ENCODE measurements at regions not wholly inside any gene's neighbourhood (a gene's known extent, or its start where the extent isn't known, plus 50 kb on each side); places are given as distances from the start of the nearest gene placed in this dataset.

DNA sequence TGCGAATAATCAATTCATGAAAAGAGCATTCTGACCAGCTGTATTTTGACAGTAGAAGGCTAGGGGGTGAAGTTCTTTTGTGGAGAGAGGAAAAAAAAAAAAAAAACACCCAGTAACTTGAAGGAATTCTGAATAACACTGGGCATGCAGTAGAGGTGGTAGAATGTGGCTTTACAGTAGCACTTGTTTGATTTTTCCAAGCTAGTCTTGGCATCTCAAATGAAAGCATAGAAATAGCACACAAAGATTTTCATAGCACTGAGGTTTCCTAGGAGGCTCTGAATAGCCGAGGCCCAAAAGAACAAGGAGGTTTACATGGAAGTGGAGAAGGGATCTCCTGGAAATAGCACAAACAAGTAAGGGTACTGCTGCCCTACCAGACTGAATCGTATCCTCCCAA is 470.2 kb upstream of the CDH20 start:
- no peak overlapping the region for H4K91ac ChIP-seq (ENCODE audit: insufficient read length, low read depth, low read length)
- no peaks in the 10 kb centered on the region for H3K79me2 ChIP-seq (ENCODE audit: insufficient read depth, low read length)
- no peak overlapping the region for H2BK12ac ChIP-seq (ENCODE audit: insufficient read length, low read depth, low read length)
- no peaks in the 10 kb centered on the region for H3K9me3 Mint-ChIP-seq
- no peak overlapping the region for H3K27ac Mint-ChIP-seq
- H3K4me3 Mint-ChIP-seq, result no peak overlapping the region
- H2BK15ac ChIP-seq (ENCODE audit: low read depth, low read length), result no peak overlapping the region
- H2BK5ac ChIP-seq (ENCODE audit: insufficient read length, low read length), result no peak overlapping the region
- H3K36me3 Mint-ChIP-seq (ENCODE audit: insufficient read depth in 1 of 3, low read depth in 3 of 3), result no peaks in the 10 kb centered on the region
- H3K4me2 ChIP-seq (ENCODE audit: insufficient read depth, insufficient read length, low read length), result no peak overlapping the region
- no peak overlapping the region for H3T11ph ChIP-seq (ENCODE audit: low read length)
- no peaks in the 10 kb centered on the region for H3K23me2 ChIP-seq (ENCODE audit: insufficient read length, low read depth, low read length, poor library complexity, severe bottlenecking)
- no peaks in the 10 kb centered on the region for H3K27me3 ChIP-seq (ENCODE audit: insufficient read depth, low read length)
- H2AFZ ChIP-seq (ENCODE audit: low read length), result no peak overlapping the region
- DNase-seq, result no peak
- H3K4ac ChIP-seq (ENCODE audit: low read depth, low read length), result no peak overlapping the region
- no peaks in the 10 kb centered on the region for H3K79me1 ChIP-seq (ENCODE audit: insufficient read depth, low read depth, low read length, poor library complexity, severe bottlenecking)
- no peak overlapping the region for H3K14ac ChIP-seq (ENCODE audit: insufficient read depth, low read length)
- no peak overlapping the region for H4K5ac ChIP-seq (ENCODE audit: insufficient read length, low read depth, low read length)
- no peaks in the 10 kb centered on the region for H3K27me3 Mint-ChIP-seq (ENCODE audit: low read depth)
- H2BK120ac ChIP-seq (ENCODE audit: low read depth, low read length, poor library complexity, severe bottlenecking), result no peak overlapping the region
- H3K9ac ChIP-seq (ENCODE audit: extremely low read depth, insufficient read length, low read length), result no peak overlapping the region
- H3K27ac ChIP-seq (ENCODE audit: insufficient read length, low read depth, low read length), result no peak overlapping the region
- no peaks in the 10 kb centered on the region for H4K20me1 ChIP-seq (ENCODE audit: control insufficient read depth, insufficient read depth, insufficient read length)
- WGBS (ENCODE audit: extremely low coverage, insufficient read length, low lambda C conversion rate), result no CpG with 5 or more reads among the region's 3 CpGs
- H3K9me3 ChIP-seq (ENCODE audit: control insufficient read depth, low read depth, low read length), result no peaks in the 10 kb centered on the region
- no peak overlapping the region for H3K23ac ChIP-seq (ENCODE audit: insufficient read length, low read depth, low read length)
- no peaks in the 10 kb centered on the region for H3K4me1 ChIP-seq (ENCODE audit: insufficient read depth, low read length)
- no peak for TF ChIP-seq CTCF (conservative IDR thresholded peaks at IDR 0.05)
- no peak overlapping the region for H3K56ac ChIP-seq (ENCODE audit: insufficient read length, low read depth, low read length)
- H2BK20ac ChIP-seq (ENCODE audit: low read depth, low read length, poor library complexity, severe bottlenecking), result no peak overlapping the region
- H3K4me1 Mint-ChIP-seq, result peaks cover 12 to 19% of the 10 kb centered on the region in 2 experiments
- no peak overlapping the region for H4K8ac ChIP-seq (replicated peaks; ENCODE audit: insufficient read length, low read depth, low read length)
- H2AK5ac ChIP-seq (ENCODE audit: insufficient read length, low read length), result no peak overlapping the region
- H3K18ac ChIP-seq (ENCODE audit: insufficient read length, low read depth, low read length), result no peak overlapping the region
